A549 (cell line): ENCODE measurements at regions not wholly inside any gene's neighbourhood (a gene's known extent, or its start where the extent isn't known, plus 50 kb on each side); places are given as distances from the start of the nearest gene placed in this dataset.

Source experiments
- TF ChIP-seq, protein P1 (sequence below): fragments of >200 bp; sonication (Bioruptor Twin); formaldehyde crosslinking; IDR thresholded peaks from 3 replicates; pipeline ENCODE4 v1.5.1; 2016
- TF ChIP-seq, protein P2 (sequence below): fragments of 200-600 bp; sonication (generic); IDR thresholded peaks from 2 replicates; pipeline ENCODE4 v1.6.1; 2016; ENCODE audit warnings: antibody characterized with exemption, mild to moderate bottlenecking, moderate library complexity

DNA sequence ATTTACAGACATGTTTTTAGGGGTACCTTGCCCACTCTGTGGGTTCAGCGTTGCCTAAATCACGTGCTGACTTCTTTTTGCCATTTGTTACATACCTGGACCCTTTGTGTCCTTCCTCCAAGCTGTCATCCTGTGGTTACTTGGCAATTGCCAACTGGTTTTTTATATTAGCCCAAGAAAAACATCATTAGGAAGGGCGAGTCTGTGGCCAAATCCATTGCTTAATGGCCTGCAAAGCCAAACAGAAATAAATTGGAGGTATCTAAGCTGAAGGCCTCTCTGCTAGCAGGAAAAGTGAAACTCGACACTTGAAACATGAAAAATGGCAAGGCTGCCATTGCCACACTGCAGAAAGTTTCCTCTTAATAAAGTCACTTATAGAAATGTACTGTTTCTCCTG, 190.4 kb downstream of the NUAK1 start:
- TF ChIP-seq, protein P1, sequence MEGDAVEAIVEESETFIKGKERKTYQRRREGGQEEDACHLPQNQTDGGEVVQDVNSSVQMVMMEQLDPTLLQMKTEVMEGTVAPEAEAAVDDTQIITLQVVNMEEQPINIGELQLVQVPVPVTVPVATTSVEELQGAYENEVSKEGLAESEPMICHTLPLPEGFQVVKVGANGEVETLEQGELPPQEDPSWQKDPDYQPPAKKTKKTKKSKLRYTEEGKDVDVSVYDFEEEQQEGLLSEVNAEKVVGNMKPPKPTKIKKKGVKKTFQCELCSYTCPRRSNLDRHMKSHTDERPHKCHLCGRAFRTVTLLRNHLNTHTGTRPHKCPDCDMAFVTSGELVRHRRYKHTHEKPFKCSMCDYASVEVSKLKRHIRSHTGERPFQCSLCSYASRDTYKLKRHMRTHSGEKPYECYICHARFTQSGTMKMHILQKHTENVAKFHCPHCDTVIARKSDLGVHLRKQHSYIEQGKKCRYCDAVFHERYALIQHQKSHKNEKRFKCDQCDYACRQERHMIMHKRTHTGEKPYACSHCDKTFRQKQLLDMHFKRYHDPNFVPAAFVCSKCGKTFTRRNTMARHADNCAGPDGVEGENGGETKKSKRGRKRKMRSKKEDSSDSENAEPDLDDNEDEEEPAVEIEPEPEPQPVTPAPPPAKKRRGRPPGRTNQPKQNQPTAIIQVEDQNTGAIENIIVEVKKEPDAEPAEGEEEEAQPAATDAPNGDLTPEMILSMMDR = no peak
- TF ChIP-seq, protein P2, sequence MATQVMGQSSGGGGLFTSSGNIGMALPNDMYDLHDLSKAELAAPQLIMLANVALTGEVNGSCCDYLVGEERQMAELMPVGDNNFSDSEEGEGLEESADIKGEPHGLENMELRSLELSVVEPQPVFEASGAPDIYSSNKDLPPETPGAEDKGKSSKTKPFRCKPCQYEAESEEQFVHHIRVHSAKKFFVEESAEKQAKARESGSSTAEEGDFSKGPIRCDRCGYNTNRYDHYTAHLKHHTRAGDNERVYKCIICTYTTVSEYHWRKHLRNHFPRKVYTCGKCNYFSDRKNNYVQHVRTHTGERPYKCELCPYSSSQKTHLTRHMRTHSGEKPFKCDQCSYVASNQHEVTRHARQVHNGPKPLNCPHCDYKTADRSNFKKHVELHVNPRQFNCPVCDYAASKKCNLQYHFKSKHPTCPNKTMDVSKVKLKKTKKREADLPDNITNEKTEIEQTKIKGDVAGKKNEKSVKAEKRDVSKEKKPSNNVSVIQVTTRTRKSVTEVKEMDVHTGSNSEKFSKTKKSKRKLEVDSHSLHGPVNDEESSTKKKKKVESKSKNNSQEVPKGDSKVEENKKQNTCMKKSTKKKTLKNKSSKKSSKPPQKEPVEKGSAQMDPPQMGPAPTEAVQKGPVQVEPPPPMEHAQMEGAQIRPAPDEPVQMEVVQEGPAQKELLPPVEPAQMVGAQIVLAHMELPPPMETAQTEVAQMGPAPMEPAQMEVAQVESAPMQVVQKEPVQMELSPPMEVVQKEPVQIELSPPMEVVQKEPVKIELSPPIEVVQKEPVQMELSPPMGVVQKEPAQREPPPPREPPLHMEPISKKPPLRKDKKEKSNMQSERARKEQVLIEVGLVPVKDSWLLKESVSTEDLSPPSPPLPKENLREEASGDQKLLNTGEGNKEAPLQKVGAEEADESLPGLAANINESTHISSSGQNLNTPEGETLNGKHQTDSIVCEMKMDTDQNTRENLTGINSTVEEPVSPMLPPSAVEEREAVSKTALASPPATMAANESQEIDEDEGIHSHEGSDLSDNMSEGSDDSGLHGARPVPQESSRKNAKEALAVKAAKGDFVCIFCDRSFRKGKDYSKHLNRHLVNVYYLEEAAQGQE = no peak
